Osteocyte (in vitro differentiated cells): ENCODE measurements at regions not wholly inside any gene's neighbourhood (a gene's known extent, or its start where the extent isn't known, plus 50 kb on each side); places are given as distances from the start of the nearest gene placed in this dataset.
"Not testable (repeated sequence)": the region's sequence is repeated elsewhere in the genome, so short reads cannot be mapped to it uniquely, and the experiment has no call there.

Experiments used
- DNase-seq: peaks from one replicate; pipeline ENCODE4 v3.0.0; 2021; ENCODE audit warnings: mixed read lengths; ENCODE audit not compliant: unreplicated experiment; ENCODE audit errors: extremely low spot score
- H3K27ac Mint-ChIP-seq: one replicate; pipeline ENCODE4 v1.8.0; 2021; ENCODE audit warnings: mild to moderate bottlenecking, mixed read lengths; ENCODE audit not compliant: unreplicated experiment
- H3K27me3 Mint-ChIP-seq: one replicate; pipeline ENCODE4 v1.8.0; 2021; ENCODE audit warnings: mixed read lengths; ENCODE audit not compliant: unreplicated experiment
- H3K36me3 Mint-ChIP-seq: one replicate; pipeline ENCODE4 v1.8.0; 2021; ENCODE audit warnings: mixed read lengths; ENCODE audit not compliant: unreplicated experiment
- H3K4me1 Mint-ChIP-seq: one replicate; pipeline ENCODE4 v1.8.0; 2021; ENCODE audit warnings: mixed read lengths; ENCODE audit not compliant: unreplicated experiment
- H3K4me3 Mint-ChIP-seq: one replicate; pipeline ENCODE4 v1.8.0; 2021; ENCODE audit warnings: mild to moderate bottlenecking, moderate library complexity, mixed read lengths; ENCODE audit not compliant: unreplicated experiment
- H3K9me3 Mint-ChIP-seq: one replicate; pipeline ENCODE4 v1.8.0; 2021; ENCODE audit warnings: mixed read lengths; ENCODE audit not compliant: unreplicated experiment
- TF ChIP-seq, protein P1 (sequence below): fragments of 200-600 bp; sonication (generic); IDR thresholded peaks from 2 replicates; pipeline ENCODE4 v1.5.0; 2021; ENCODE audit warnings: antibody characterized with exemption, mild to moderate bottlenecking, moderate library complexity

DNA sequence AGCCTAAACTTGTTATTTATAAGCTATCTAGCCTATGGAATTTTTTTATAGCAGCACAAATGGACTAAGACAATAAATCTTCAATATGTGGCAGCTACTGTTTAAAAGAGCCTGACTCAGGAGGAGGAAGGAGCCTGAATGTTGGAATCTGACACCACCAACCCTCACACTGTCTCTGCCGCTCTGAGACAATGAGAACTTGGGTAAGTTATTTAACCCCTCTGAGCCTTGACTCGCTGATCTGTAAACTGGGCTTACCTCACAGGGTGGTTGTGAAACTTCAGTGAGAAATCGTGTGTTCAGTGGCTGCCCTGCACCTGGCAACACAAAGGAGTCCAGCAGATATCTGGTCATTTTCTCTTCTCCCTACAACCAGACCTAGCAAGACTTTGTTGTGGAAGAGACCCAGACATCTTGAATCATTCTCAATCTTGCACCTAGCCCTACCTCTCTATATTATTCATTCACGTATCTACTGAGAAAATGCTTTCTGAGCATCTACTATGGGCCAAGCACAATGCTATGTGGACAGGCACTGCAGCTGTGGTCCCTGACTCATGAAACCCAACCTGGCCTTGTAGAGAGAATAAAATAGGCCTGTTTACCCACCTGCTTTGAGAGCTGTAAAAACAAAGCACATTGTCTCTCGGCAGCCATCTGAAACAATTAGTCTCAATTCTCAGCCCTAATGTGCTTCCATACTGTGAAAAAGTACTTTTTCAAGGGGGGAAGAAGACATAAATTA lies 81.9 kb upstream of the SLC25A36 start:
- TF ChIP-seq, protein P1, sequence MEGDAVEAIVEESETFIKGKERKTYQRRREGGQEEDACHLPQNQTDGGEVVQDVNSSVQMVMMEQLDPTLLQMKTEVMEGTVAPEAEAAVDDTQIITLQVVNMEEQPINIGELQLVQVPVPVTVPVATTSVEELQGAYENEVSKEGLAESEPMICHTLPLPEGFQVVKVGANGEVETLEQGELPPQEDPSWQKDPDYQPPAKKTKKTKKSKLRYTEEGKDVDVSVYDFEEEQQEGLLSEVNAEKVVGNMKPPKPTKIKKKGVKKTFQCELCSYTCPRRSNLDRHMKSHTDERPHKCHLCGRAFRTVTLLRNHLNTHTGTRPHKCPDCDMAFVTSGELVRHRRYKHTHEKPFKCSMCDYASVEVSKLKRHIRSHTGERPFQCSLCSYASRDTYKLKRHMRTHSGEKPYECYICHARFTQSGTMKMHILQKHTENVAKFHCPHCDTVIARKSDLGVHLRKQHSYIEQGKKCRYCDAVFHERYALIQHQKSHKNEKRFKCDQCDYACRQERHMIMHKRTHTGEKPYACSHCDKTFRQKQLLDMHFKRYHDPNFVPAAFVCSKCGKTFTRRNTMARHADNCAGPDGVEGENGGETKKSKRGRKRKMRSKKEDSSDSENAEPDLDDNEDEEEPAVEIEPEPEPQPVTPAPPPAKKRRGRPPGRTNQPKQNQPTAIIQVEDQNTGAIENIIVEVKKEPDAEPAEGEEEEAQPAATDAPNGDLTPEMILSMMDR, result no peak

DNA sequence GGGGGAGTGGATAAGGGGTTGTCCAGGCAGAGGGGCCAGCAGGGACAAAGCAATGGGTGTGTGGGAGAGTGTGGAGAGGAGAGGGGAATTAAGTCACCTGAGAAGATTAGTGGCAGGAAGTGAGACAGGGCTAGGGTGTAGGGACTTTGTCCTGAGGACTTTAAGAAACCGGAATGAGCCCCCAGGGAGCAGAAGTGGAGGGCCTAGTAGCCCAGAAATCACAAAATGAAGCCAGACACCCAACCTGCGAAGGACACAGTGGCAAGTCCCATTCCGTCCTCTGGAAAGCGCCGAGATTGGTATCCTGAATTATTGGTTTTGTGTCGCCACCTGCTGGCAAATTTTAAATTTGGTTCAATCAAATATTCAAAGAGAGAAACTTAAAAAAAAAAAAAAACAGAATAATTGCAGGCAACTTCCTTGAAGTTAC lies 78.0 kb upstream of the SLC25A36 start:
- Mint-ChIP-seq H3K27me3 (peaks cover 42% of the 10 kb centered on the region), H3K27ac (no peak overlapping the region), H3K9me3 (peaks cover 16% of the 10 kb centered on the region), H3K4me3 (no peak overlapping the region), H3K4me1 (peaks cover 4% of the 10 kb centered on the region), H3K36me3 (no peaks in the 10 kb centered on the region)
- DNase-seq, result no peak
- TF ChIP-seq, protein P1, result peak; percentile 65

More for the DNA sequence above, 81.9 kb upstream of the SLC25A36 start:
- Mint-ChIP-seq H3K9me3 (peaks cover 9% of the 10 kb centered on the region), H3K4me1 (peaks cover 4% of the 10 kb centered on the region), H3K27me3 (peaks cover 26% of the 10 kb centered on the region), H3K36me3 (no peaks in the 10 kb centered on the region), H3K27ac (no peak overlapping the region), H3K4me3 (no peak overlapping the region)
- DNase-seq, result no peak

DNA sequence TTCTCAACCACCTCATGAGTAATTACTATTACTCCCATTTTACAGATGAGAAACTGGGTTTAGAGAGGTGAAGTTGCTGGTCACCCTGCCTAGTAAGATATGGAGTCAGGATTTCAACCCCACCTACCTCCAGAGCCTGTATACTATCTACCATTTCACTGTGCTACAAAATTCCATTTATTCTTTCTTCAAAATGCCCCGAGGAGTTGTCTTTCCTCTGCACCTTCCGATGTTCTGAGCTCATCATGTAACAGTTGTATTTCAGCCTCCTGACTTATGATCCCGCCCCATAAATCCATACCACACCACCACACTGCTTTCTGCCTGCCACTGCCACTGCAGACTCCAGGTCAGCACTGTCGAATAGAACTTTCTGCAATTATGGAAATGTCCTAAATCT lies 71.3 kb upstream of the SLC25A36 start:
- Mint-ChIP-seq H3K27me3 (peaks cover 43% of the 10 kb centered on the region), H3K4me1 (no peaks in the 10 kb centered on the region), H3K9me3 (peaks cover 7% of the 10 kb centered on the region), H3K27ac (no peak overlapping the region), H3K4me3 (no peak overlapping the region), H3K36me3 (no peaks in the 10 kb centered on the region)
- no peak for DNase-seq
- TF ChIP-seq, protein P1, result no peak

DNA sequence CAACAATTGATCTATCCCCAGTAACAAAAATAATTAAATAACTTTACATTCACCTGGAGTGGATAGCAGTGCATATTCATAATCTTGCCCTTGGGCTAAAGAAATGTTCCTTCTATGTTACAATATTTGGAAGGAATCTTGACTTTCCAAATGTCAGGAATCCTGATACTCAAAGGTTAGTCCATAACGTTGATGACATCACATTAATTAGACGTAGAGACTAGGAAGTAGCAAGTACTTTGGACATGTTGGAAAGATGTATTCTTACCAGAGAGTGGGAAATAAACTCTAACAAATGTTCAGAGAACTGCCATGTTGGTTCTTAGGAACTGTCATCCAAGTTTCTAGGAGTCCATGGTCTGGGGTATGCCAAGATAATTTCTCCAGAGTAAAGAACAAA lies 70.6 kb upstream of the SLC25A36 start:
- no peak for DNase-seq
- no peak overlapping the region for H3K4me3 Mint-ChIP-seq
- H3K27ac Mint-ChIP-seq, result no peak overlapping the region
- H3K4me1 Mint-ChIP-seq, result no peaks in the 10 kb centered on the region
- H3K36me3 Mint-ChIP-seq, result no peaks in the 10 kb centered on the region
- peaks cover 42% of the 10 kb centered on the region for H3K27me3 Mint-ChIP-seq
- TF ChIP-seq, protein P1, result no peak
- H3K9me3 Mint-ChIP-seq, result peaks cover 1% of the 10 kb centered on the region

DNA sequence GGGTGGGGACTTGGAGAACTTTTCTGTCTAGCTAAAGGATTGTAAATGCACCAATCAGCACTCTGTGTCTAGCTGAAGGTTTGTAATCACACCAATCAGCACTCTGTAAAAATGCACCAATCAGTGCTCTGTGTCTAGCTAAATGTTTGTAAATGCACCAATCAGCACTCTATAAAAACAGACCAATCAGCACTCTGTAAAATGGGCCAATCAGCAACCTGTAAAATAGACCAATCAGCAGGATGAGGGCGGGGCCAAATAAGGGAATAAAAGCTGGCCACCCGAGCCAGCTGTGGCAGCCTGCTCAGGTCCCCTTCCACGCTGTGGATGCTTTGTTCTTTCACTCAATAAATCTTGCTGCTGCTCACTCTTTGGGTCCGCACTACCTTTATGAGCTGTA lies 69.5 kb upstream of the SLC25A36 start:
- not testable (repeated sequence) for DNase-seq, H3K9me3 Mint-ChIP-seq, H3K4me1 Mint-ChIP-seq, H3K27ac Mint-ChIP-seq, H3K4me3 Mint-ChIP-seq, H3K36me3 Mint-ChIP-seq
- peaks cover 42% of the 10 kb centered on the region for H3K27me3 Mint-ChIP-seq
